ENCODE measurements at regions not wholly inside any gene's neighbourhood (a gene's known extent, or its start where the extent isn't known, plus 50 kb on each side); places are given as distances from the start of the nearest gene placed in this dataset.
"Not testable (repeated sequence)": the region's sequence is repeated elsewhere in the genome, so short reads cannot be mapped to it uniquely, and the experiment has no call there.

- no peak for DNase-seq
Measured at GRCh38 chr10:36018996-36019395, 376.9 kb upstream of the FZD8 start.

DNA sequence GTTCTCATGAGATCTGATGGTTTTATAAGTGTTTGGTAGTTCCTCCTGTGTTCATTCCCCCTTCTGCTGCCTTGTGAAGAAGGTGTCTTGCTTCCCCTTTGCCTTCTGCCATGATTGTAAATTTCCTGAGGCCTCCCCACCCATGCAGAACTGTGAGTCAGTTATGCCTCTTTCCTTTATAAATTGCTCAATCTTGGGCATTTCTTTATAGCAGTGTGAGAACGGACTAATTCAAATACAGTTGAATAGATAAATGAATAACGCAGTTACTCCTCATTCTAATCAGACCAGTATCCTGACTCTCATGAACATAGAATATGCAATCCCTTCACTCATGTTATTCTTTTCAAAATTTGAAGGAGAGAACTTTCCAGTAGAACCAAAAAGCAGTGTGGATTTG, 375.0 kb upstream of the FZD8 start:
- no peak for DNase-seq

DNA sequence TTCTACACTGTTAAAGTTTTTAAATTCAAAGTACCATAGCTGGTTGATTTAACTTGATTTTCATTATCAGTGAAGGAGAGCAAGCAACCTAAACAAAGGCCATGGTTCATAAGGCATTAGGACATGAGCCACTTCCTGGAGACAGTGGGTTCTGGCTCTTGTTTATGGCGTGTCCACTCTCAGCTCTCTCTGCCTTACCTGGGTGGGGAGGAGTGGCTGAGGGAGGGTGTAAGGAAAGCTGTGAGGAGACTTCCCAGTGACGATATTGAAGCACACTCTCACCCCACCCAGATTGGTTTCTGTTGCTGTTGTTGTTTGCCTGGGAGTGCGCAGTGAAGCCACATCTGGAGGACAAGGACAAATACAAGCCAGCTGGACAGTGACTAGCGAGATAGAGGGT, 365.3 kb upstream of the FZD8 start:
- DNase-seq, result no peak

DNA sequence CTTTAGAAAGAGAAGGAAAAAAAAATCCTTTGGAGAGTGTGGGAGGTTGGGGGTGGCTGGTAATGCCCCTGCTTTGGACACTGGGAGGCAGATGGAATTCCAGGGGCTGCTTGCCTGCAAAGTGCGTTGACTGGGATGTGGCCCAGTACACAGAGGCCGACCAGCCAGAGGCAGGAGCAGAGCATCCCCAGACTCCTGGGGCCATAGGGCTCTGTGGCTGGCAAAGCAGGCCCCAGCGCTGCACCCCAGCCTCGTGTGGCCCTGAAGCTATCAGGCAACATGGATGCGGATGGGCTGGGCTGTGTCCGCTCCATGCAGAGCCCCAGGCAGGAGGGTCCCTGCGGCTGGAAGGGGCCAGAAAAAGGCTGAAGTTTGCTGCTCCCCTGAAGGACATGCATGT, 361.6 kb upstream of the FZD8 start:
- no peak for DNase-seq

DNA sequence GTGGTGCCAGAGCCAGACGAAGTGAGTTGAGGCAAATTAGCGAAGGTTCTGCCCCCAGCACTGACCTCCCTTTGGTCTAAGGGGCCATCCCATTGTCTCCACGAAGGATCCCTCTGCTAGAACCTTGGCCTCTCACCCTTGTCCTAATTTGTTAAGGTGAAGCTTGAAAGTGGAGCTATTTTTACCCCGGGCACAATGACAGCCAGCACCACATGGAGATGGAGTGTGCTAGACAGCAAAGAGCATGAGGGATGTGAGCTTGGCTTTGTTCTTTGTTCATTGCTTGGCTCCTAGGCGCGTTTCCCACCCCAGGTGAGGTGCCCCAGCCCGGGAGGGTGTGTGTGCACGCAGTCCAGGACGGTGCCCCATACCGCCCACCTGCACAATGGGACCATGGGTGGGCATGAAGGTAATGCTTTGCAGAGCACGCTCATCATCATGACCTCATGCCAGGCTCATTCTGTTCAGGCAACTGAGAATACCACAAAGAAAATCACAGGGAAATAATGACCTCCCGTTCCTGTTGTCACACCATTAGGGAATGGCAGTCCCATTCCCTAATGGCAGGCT, 361.0 kb upstream of the FZD8 start:
- DNase-seq, result no peak

DNA sequence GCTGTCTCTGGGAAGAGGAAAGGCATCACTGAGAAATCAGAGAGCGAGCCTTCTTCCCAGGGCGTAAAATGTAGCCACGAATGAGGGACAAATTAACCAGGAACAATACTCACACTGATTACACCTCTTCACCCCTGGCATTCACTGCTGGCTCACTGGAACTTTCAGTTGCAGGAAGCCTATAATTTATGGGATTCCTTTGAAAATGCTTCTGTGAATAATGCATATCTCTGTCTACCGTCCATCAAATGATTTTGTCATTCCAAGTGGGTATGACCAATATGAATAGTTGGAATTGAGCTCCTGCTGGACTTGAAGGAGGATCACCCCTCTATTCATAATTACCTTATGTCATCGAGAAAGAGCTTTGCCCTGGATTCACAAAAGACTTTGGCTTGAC, 360.3 kb upstream of the FZD8 start:
- no peak for DNase-seq

DNA sequence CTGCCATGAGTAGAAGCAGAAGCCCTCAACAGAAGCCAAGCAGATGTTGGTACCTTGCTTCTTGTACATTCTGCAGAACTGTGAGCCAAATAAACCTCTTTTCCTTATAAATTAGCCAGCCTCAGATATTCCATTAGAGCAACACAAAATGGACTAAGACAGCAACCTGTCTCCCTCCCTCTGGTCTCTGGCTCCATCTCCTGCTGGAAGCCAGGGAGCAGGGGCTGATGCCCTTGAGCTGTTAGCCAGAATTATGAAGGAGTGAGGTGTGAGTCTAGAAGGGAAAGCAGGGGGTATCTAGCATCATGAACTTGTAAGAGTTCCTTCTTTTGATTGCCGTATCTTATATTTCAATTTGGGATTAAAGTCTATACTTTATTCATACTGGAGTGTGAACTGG, 358.7 kb upstream of the FZD8 start:
- DNase-seq, result not testable (repeated sequence)

GRCh38 chr10:35998026-35998425, 355.9 kb upstream of the FZD8 start:
- no peak for DNase-seq

GRCh38 chr10:35995485-35995884, 353.4 kb upstream of the FZD8 start:
- no peak for DNase-seq

GRCh38 chr10:35993591-35994515, 351.8 kb upstream of the FZD8 start:
- no peak for DNase-seq

GRCh38 chr10:35992107-35992506, 350.0 kb upstream of the FZD8 start:
- DNase-seq, result no peak

- no peak for DNase-seq
Measured at GRCh38 chr10:35986756-35987502, 344.8 kb upstream of the FZD8 start.

DNA sequence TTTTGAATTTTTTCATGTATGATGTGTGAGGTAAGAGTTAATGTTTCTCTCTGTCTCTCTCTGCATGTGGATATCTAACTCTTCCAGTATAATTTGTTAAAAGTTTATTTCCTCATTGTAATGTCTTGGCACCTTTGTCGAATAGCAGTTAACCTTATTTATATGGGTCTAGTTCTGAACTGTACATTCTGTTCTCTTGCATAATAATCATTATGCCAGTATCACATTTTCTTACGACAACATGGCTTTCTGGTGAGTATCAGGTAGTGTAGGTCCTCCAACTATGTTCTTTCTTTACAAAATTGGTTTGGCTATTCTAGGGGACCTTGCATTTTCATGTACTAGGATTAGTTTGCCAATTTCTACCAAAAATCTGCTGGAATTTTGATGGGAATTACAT, 337.0 kb upstream of the FZD8 start:
- no peak for DNase-seq

- not testable (repeated sequence) for DNase-seq
Measured at GRCh38 chr10:35973912-35974591, 332.0 kb upstream of the FZD8 start.

- DNase-seq, result no peak
Measured at GRCh38 chr10:35972275-35972674, 330.2 kb upstream of the FZD8 start.

DNA sequence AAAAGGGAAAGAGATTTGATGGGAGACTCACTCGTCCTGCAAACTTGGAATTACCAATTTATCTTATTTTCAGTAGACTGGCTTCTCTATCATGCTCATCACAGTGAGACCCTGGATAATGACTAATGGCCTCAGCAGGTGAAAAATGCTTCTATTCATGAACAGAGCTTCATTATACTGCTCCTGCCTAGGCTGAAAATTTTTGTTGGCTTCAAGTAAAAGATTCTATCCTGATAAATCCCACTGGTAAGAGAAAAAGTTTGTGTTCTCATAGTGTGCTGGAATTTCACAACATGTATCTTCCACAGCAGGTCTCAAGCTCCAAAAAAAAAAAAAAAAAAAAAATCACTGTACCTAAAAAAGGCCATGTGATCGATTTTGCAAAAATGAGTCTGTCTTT, 329.3 kb upstream of the FZD8 start:
- DNase-seq, result no peak

- no peak for DNase-seq
Measured at GRCh38 chr10:35963685-35964084, 321.6 kb upstream of the FZD8 start.

DNA sequence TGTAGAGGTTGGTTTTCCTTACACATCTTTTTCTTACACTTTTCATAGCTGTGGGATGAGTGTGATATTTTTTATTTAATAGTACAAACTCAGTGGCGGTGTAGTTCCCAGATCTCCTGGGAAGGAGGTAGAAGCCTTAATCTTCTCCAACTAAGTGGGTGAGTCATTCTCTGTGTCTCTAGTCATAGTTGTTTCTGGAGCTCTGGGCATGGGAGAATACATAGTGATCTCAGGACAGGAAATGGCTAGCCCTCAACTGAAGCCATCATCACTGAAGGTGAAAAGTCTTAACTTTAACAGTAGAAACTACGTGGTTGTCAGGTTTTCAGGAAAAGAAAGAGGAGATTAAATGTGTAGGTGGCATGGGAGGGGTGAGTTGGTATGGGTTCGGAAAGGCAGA, 319.4 kb upstream of the FZD8 start:
- no peak for DNase-seq

- DNase-seq, result no peak
Measured at GRCh38 chr10:35959252-35959651, 317.2 kb upstream of the FZD8 start.

- DNase-seq, result not testable (repeated sequence)
Measured at GRCh38 chr10:35958609-35959008, 316.5 kb upstream of the FZD8 start.

DNA sequence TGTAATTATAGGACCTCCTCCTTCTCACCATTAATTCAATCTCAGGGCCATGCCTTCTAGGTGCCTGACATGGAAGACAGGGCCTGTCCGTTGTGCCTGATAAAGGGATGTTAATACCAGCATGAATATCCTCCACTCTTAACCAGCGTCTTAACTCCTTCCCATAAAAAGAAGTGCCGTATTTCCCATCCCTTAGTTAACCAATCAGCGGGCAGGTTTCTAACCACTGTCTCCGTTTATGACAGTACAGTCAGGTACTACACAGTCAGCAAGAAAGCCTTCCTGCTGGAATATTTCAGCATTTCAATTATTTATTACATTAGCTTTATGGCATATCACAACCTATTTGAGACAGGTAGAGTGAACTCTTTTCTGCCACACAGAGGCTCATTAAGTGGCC, 308.6 kb upstream of the FZD8 start:
- DNase-seq, result no peak

DNA sequence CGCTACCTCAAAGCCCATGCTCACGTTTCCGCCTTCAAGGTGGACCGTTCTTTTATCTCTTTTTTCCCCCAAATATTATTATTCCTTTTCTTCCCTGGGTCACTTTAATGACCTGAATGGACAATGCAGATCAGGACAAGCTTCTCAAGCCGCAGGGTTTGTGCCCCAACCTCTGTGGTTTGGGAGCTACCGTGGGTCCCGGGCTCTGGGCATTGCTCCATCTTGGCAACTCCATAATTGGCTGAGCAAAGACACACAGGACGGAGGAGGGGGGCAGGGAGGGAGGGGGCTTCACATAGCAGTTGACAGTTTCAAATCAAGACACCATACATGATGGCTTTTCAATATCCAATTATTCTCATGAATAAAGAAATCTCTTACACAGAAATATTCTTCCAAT, 308.1 kb upstream of the FZD8 start:
- DNase-seq, result no peak

GRCh38 chr10:35949811-35950211, 307.7 kb upstream of the FZD8 start:
- DNase-seq, result no peak
